ENCODE measurements at regions not wholly inside any gene's neighbourhood (a gene's known extent, or its start where the extent isn't known, plus 50 kb on each side); places are given as distances from the start of the nearest gene placed in this dataset.

GRCh38 chr10:21278491-21279216, 246.8 kb downstream of the SKIDA1 start:
- DNase-seq (ENCODE audit: extremely low spot score, unreplicated experiment), result peak; percentile 90
- Mint-ChIP-seq H3K9me3 (no peaks in the 10 kb centered on the region), H3K36me3 (no peaks in the 10 kb centered on the region), H3K27me3 (no peaks in the 10 kb centered on the region), H3K4me3 (peak overlapping the region; percentile 2), H3K27ac (peak overlapping the region; percentile 88), H3K4me1 (ENCODE audit: unreplicated experiment) (peaks cover 19% of the 10 kb centered on the region)
- TF ChIP-seq CTCF (conservative IDR thresholded peaks at IDR 0.05), result peak; percentile 92

GRCh38 chr10:21273400-21273968, 252.0 kb downstream of the SKIDA1 start:
- no peak for TF ChIP-seq CTCF (conservative IDR thresholded peaks at IDR 0.05)
- no peak overlapping the region for H3K4me3 Mint-ChIP-seq
- H3K4me1 Mint-ChIP-seq (ENCODE audit: unreplicated experiment), result peaks cover 2% of the 10 kb centered on the region
- DNase-seq (ENCODE audit: extremely low spot score, unreplicated experiment), result no peak
- no peaks in the 10 kb centered on the region for H3K27me3 Mint-ChIP-seq
- H3K36me3 Mint-ChIP-seq, result peaks cover 4% of the 10 kb centered on the region
- H3K9me3 Mint-ChIP-seq, result no peaks in the 10 kb centered on the region
- H3K27ac Mint-ChIP-seq, result no peak overlapping the region

GRCh38 chr10:21272643-21273399, 252.7 kb downstream of the SKIDA1 start:
- H3K36me3 Mint-ChIP-seq, result peaks cover 4% of the 10 kb centered on the region
- DNase-seq (ENCODE audit: extremely low spot score, unreplicated experiment), result no peak
- no peaks in the 10 kb centered on the region for H3K27me3 Mint-ChIP-seq
- no peak overlapping the region for H3K27ac Mint-ChIP-seq
- H3K9me3 Mint-ChIP-seq, result no peaks in the 10 kb centered on the region
- no peak for TF ChIP-seq CTCF (conservative IDR thresholded peaks at IDR 0.05)
- no peaks in the 10 kb centered on the region for H3K4me1 Mint-ChIP-seq (ENCODE audit: unreplicated experiment)
- no peak overlapping the region for H3K4me3 Mint-ChIP-seq

GRCh38 chr10:21270976-21271375, 254.5 kb downstream of the SKIDA1 start:
- Mint-ChIP-seq H3K4me3 (no peak overlapping the region), H3K27me3 (no peaks in the 10 kb centered on the region), H3K27ac (no peak overlapping the region), H3K9me3 (no peaks in the 10 kb centered on the region), H3K36me3 (peaks cover 4% of the 10 kb centered on the region), H3K4me1 (ENCODE audit: unreplicated experiment) (no peaks in the 10 kb centered on the region)
- DNase-seq (ENCODE audit: extremely low spot score, unreplicated experiment), result no peak
- TF ChIP-seq CTCF (conservative IDR thresholded peaks at IDR 0.05), result no peak

- Mint-ChIP-seq H3K4me3 (no peak overlapping the region), H3K27me3 (no peaks in the 10 kb centered on the region), H3K27ac (no peak overlapping the region), H3K9me3 (no peaks in the 10 kb centered on the region), H3K36me3 (peaks cover 4% of the 10 kb centered on the region), H3K4me1 (ENCODE audit: unreplicated experiment) (no peaks in the 10 kb centered on the region)
- no peak for DNase-seq (ENCODE audit: extremely low spot score, unreplicated experiment)
- no peak for TF ChIP-seq CTCF (conservative IDR thresholded peaks at IDR 0.05)
Observed at GRCh38 chr10:21269289-21269688, 256.2 kb downstream of the SKIDA1 start.

Measured in type B pancreatic cell (in vitro differentiated cells).